Hematopoietic multipotent progenitor cell treated with erythropoietin and hydrocortisone succinate and interleukin-3 and kit ligand, for 8 days (in vitro differentiated cells): ENCODE measurements at regions not wholly inside any gene's neighbourhood (a gene's known extent, or its start where the extent isn't known, plus 50 kb on each side); places are given as distances from the start of the nearest gene placed in this dataset.

ENCODE experiments used
- DNase-seq: peaks from one replicate; pipeline ENCODE4 v3.0.0-alpha.2; 2015

GRCh38 chr14:85079842-85080730 is 449.9 kb upstream of the FLRT2 start:
- no peak for DNase-seq

GRCh38 chr14:85084344-85084743 is 445.6 kb upstream of the FLRT2 start:
- no peak for DNase-seq

GRCh38 chr14:85085981-85086380 is 444.0 kb upstream of the FLRT2 start:
- no peak for DNase-seq

- no peak for DNase-seq
These were observed 442.7 kb upstream of the FLRT2 start for GRCh38 chr14:85087201-85087600.

GRCh38 chr14:85088192-85088591 is 441.8 kb upstream of the FLRT2 start:
- DNase-seq, result no peak

- DNase-seq, result no peak
These were observed 439.3 kb upstream of the FLRT2 start for GRCh38 chr14:85090681-85091080.

- no peak for DNase-seq
These were observed 436.2 kb upstream of the FLRT2 start for GRCh38 chr14:85093631-85094330.

GRCh38 chr14:85102591-85102990 is 427.4 kb upstream of the FLRT2 start:
- no peak for DNase-seq

GRCh38 chr14:85106506-85106905 is 423.4 kb upstream of the FLRT2 start:
- DNase-seq, result no peak

GRCh38 chr14:85112762-85113161 is 417.2 kb upstream of the FLRT2 start:
- no peak for DNase-seq

GRCh38 chr14:85115921-85116320 is 414.0 kb upstream of the FLRT2 start:
- DNase-seq, result no peak

- DNase-seq, result no peak
These were observed 411.7 kb upstream of the FLRT2 start for GRCh38 chr14:85118274-85118673.

GRCh38 chr14:85122690-85123089 is 407.3 kb upstream of the FLRT2 start:
- DNase-seq, result no peak

GRCh38 chr14:85123755-85124154 is 406.2 kb upstream of the FLRT2 start:
- DNase-seq, result no peak

- no peak for DNase-seq
These were observed 405.2 kb upstream of the FLRT2 start for GRCh38 chr14:85124631-85125290.

- DNase-seq, result no peak
These were observed 404.7 kb upstream of the FLRT2 start for GRCh38 chr14:85125291-85125670.

GRCh38 chr14:85129921-85130320 is 400.0 kb upstream of the FLRT2 start:
- DNase-seq, result no peak

- no peak for DNase-seq
These were observed 398.6 kb upstream of the FLRT2 start for GRCh38 chr14:85131226-85131922.

GRCh38 chr14:85142982-85143381 is 387.0 kb upstream of the FLRT2 start:
- DNase-seq, result no peak

- no peak for DNase-seq
These were observed 383.2 kb upstream of the FLRT2 start for GRCh38 chr14:85146779-85147178.

- DNase-seq, result no peak
These were observed 379.8 kb upstream of the FLRT2 start for GRCh38 chr14:85150166-85150565.

- no peak for DNase-seq
These were observed 375.2 kb upstream of the FLRT2 start for GRCh38 chr14:85154714-85155113.

GRCh38 chr14:85156319-85156718 is 373.6 kb upstream of the FLRT2 start:
- no peak for DNase-seq
